ENCODE measurements at regions not wholly inside any gene's neighbourhood (a gene's known extent, or its start where the extent isn't known, plus 50 kb on each side); places are given as distances from the start of the nearest gene placed in this dataset.

DNA sequence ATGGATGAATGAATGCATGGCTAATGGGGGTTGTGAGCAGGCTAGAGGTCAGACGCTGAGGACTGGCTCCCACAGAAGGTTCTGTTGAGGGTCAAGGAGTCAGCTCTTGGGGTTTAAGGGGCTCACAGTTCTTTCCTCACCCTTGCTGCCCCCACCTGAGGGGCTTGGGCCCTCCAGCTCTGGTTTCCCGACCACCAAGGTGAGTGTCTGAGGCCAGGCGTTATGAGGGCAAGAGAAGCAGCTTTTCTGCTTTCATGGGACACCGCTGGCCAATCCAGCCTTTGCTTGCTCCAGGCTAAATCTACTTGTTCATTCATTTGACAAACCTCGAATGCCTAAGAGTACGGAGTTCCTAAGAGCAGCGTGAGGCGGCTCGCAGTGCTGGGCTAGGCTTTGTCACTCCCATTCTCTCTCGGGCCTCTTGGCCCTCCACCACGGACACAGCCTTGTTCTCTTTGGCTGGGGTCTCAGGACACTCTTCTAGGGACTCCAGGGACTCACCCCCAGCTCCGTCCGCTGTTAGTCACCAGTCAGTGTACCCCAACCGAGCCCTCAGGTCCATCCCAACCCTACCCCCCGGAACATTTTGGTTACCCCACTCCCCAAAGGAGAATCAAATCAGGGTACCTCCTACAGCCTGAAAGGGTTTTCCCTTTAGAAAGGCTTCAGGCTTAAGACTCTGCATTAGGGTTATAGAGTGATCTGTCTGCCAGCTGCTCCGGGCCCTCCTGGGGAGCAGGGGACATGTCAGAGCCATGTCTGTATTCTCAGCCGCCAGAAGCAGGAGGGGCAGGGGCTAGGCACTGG is 210.1 kb upstream of the MVB12B start:
- H3K36me3 ChIP-seq (ENCODE audit: low read depth), result no peaks in the 10 kb centered on the region
- no peaks in the 10 kb centered on the region for H3K4me1 ChIP-seq (ENCODE audit: insufficient read depth, poor library complexity, severe bottlenecking)
- no peak overlapping the region for H3K27ac ChIP-seq (ENCODE audit: poor library complexity, severe bottlenecking)
- no peak overlapping the region for H3K4me3 ChIP-seq (ENCODE audit: severe bottlenecking)
- no peaks in the 10 kb centered on the region for H3K9me3 ChIP-seq (ENCODE audit: severe bottlenecking)
- TF ChIP-seq, protein P1, sequence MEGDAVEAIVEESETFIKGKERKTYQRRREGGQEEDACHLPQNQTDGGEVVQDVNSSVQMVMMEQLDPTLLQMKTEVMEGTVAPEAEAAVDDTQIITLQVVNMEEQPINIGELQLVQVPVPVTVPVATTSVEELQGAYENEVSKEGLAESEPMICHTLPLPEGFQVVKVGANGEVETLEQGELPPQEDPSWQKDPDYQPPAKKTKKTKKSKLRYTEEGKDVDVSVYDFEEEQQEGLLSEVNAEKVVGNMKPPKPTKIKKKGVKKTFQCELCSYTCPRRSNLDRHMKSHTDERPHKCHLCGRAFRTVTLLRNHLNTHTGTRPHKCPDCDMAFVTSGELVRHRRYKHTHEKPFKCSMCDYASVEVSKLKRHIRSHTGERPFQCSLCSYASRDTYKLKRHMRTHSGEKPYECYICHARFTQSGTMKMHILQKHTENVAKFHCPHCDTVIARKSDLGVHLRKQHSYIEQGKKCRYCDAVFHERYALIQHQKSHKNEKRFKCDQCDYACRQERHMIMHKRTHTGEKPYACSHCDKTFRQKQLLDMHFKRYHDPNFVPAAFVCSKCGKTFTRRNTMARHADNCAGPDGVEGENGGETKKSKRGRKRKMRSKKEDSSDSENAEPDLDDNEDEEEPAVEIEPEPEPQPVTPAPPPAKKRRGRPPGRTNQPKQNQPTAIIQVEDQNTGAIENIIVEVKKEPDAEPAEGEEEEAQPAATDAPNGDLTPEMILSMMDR (IDR thresholded peaks at IDR 0.05; ENCODE audit: poor library complexity, severe bottlenecking), result no peak
- peaks cover 36% of the 10 kb centered on the region for H3K27me3 ChIP-seq (ENCODE audit: insufficient read depth, poor library complexity, severe bottlenecking)
- no peak for ATAC-seq (ENCODE audit: low read depth)
- no peak for DNase-seq (ENCODE audit: low spot score)

DNA sequence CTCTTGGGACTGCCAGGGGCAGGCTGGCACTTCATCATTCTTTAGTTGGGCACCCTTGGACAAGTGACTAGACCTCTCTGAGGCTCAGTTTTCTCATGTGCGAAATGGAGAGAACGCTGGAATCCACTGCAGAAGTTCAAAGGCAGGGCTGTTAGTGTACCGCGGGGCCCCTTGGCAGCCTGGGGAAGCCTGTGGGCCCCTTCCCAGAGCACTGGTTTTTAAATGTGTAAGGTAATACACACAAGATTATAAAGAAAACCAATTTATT is 209.5 kb upstream of the MVB12B start:
- TF ChIP-seq, protein P1 (IDR thresholded peaks at IDR 0.05; ENCODE audit: poor library complexity, severe bottlenecking), result no peak
- no peaks in the 10 kb centered on the region for H3K36me3 ChIP-seq (ENCODE audit: low read depth)
- DNase-seq (ENCODE audit: low spot score) (no peak), ATAC-seq (ENCODE audit: low read depth) (no peak)
- no peaks in the 10 kb centered on the region for H3K4me1 ChIP-seq (ENCODE audit: insufficient read depth, poor library complexity, severe bottlenecking)
- no peak overlapping the region for H3K27ac ChIP-seq (ENCODE audit: poor library complexity, severe bottlenecking)
- no peaks in the 10 kb centered on the region for H3K9me3 ChIP-seq (ENCODE audit: severe bottlenecking)
- no peak overlapping the region for H3K4me3 ChIP-seq (ENCODE audit: severe bottlenecking)
- H3K27me3 ChIP-seq (ENCODE audit: insufficient read depth, poor library complexity, severe bottlenecking), result peaks cover 36% of the 10 kb centered on the region

DNA sequence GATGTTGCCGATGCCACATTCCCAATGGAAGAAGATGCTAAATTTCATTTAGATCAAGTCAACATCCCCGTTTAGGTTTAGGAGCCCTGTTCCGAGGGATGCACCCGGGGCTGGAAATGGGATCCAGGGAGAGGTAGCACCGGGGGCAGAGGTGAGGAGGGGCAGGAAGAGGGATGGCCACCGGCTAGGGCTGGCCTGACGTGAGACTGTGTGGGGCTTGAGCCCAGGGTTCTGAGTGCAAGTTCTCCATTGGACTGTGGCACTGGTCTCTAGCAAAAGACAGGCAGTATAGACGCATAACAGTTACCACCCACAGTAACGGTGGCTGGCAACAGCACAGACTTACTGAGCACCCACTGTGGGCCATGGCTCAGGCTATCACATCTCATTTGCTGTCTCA is 209.0 kb upstream of the MVB12B start:
- TF ChIP-seq, protein P1 (IDR thresholded peaks at IDR 0.05; ENCODE audit: poor library complexity, severe bottlenecking), result no peak
- H3K4me1 ChIP-seq (ENCODE audit: insufficient read depth, poor library complexity, severe bottlenecking), result no peaks in the 10 kb centered on the region
- no peak overlapping the region for H3K27ac ChIP-seq (ENCODE audit: poor library complexity, severe bottlenecking)
- no peaks in the 10 kb centered on the region for H3K36me3 ChIP-seq (ENCODE audit: low read depth)
- no peak overlapping the region for H3K4me3 ChIP-seq (ENCODE audit: severe bottlenecking)
- DNase-seq (ENCODE audit: low spot score), result no peak
- ATAC-seq (ENCODE audit: low read depth), result no peak
- peaks cover 39% of the 10 kb centered on the region for H3K27me3 ChIP-seq (ENCODE audit: insufficient read depth, poor library complexity, severe bottlenecking)
- no peaks in the 10 kb centered on the region for H3K9me3 ChIP-seq (ENCODE audit: severe bottlenecking)

DNA sequence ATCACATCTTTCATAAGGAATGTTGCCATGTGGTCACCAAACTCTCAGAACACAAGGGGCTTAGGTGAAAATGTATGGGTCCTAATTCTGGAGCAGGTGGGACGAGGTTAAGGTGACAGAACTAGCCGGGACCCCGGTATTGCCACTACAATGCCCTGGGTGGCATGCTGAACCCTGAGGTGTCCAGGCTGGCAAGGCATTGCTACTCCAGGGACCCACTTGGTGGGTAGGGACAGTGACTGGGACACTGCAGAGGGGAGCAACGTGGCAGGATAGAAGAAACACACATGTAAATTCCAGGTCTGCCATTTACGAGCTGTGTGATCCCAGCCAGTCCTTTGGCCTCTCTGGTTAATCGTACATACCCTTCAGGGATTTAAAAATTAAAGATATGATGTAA is 206.9 kb upstream of the MVB12B start:
- Histone ChIP-seq H3K27ac (ENCODE audit: poor library complexity, severe bottlenecking) (no peak overlapping the region), H3K36me3 (ENCODE audit: low read depth) (no peaks in the 10 kb centered on the region), H3K4me3 (ENCODE audit: severe bottlenecking) (no peak overlapping the region), H3K27me3 (ENCODE audit: insufficient read depth, poor library complexity, severe bottlenecking) (peaks cover 41% of the 10 kb centered on the region), H3K4me1 (ENCODE audit: insufficient read depth, poor library complexity, severe bottlenecking) (no peaks in the 10 kb centered on the region), H3K9me3 (ENCODE audit: severe bottlenecking) (no peaks in the 10 kb centered on the region)
- ATAC-seq (ENCODE audit: low read depth), result no peak
- TF ChIP-seq, protein P1 (IDR thresholded peaks at IDR 0.05; ENCODE audit: poor library complexity, severe bottlenecking), result no peak
- DNase-seq (ENCODE audit: low spot score), result no peak

DNA sequence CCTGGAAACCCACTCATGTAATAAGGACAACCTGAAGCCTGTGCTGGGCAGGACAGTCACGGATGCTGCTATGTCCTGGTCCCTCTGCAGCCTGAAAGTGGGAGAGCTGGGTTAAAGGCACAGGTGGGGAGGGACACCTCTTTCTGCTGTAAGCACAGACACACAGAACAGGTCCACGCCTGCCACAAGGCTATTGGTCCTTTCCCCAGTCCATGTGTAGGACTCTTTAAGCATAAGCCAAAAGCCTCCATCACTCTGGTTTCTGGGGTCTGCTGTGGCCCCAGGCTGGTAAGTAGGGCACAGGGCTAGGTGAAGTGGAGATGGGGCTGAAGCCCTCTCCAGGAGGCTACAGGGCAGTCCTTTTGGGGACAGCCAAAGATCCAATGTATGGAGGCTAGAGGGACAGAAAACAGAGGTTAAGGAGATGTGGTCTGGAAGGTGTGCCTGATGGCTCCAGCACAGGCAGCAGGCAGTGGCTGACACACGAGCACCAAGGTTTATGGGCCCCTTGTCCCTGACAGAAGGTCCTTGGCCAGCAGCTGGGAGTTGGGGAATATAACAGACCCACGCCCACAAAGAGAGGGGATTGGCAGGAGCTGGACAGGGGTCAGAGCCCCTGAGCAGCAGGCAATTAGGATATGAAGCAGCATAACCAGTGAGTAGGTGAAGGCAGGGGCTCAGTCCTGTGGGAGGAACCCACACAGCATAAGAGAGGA is 203.6 kb upstream of the MVB12B start:
- peaks cover 26% of the 10 kb centered on the region for H3K27me3 ChIP-seq (ENCODE audit: insufficient read depth, poor library complexity, severe bottlenecking)
- DNase-seq (ENCODE audit: low spot score) (no peak), ATAC-seq (ENCODE audit: low read depth) (no peak)
- H3K4me3 ChIP-seq (ENCODE audit: severe bottlenecking), result no peak overlapping the region
- no peaks in the 10 kb centered on the region for H3K36me3 ChIP-seq (ENCODE audit: low read depth)
- H3K9me3 ChIP-seq (ENCODE audit: severe bottlenecking), result no peaks in the 10 kb centered on the region
- H3K27ac ChIP-seq (ENCODE audit: poor library complexity, severe bottlenecking), result no peak overlapping the region
- TF ChIP-seq, protein P1 (IDR thresholded peaks at IDR 0.05; ENCODE audit: poor library complexity, severe bottlenecking), result no peak
- H3K4me1 ChIP-seq (ENCODE audit: insufficient read depth, poor library complexity, severe bottlenecking), result no peaks in the 10 kb centered on the region
